GM19463 (cell line): ENCODE measurements at regions not wholly inside any gene's neighbourhood (a gene's known extent, or its start where the extent isn't known, plus 50 kb on each side); places are given as distances from the start of the nearest gene placed in this dataset.
"Not testable (repeated sequence)": the region's sequence is repeated elsewhere in the genome, so short reads cannot be mapped to it uniquely, and the experiment has no call there.

ENCODE experiments used
- ATAC-seq: cut with Tn5 transposase; IDR thresholded peaks from one replicate; pipeline ENCODE4 v1.9.1; 2021; ENCODE audit warnings: mild to moderate bottlenecking, moderate library complexity; ENCODE audit not compliant: unreplicated experiment

DNA sequence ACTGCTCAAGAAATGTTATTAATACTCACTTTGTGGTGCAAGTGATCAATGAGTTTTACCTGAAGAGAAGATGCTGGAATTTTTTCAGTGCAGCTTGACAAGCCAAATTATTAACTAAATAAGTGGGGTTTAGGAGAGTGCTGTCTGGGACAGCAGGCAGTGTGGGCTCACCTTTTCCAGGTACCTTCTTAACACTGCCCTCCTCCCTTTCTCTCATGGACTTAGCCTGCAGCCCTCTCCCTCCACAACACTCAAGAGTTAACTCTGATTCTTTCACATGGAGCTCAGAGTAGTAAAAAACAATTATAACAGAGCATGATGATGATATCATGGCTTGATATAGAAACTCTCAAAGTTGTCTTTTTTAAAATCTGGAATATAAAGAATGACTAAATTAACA lies 404.8 kb upstream of the SLC30A5 start:
- ATAC-seq = no peak

GRCh38 chr5:68691874-68692273 lies 401.9 kb upstream of the SLC30A5 start:
- not testable (repeated sequence) for ATAC-seq

GRCh38 chr5:68698025-68698940 lies 395.5 kb upstream of the SLC30A5 start:
- ATAC-seq = no peak

DNA sequence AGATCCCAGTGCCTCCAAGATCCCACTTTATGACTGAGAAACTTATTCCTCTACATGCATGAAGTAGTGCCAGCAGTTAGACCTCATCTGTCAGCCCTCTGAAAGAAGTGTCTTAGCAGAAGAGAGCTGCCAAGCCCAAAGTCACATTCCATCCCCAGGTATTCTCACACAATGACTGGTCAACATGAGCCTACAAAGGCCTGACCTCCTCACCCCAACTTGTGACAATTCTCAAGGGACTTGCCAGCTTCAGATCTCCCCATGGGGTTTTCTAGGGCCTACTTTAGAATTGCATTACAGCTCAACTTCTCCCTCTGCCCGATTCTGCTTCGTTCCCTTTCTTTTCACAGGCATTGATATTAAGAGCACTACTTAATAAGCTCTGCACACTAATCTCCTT lies 393.8 kb upstream of the SLC30A5 start:
- ATAC-seq = no peak

GRCh38 chr5:68707575-68707974 lies 386.2 kb upstream of the SLC30A5 start:
- ATAC-seq = no peak

DNA sequence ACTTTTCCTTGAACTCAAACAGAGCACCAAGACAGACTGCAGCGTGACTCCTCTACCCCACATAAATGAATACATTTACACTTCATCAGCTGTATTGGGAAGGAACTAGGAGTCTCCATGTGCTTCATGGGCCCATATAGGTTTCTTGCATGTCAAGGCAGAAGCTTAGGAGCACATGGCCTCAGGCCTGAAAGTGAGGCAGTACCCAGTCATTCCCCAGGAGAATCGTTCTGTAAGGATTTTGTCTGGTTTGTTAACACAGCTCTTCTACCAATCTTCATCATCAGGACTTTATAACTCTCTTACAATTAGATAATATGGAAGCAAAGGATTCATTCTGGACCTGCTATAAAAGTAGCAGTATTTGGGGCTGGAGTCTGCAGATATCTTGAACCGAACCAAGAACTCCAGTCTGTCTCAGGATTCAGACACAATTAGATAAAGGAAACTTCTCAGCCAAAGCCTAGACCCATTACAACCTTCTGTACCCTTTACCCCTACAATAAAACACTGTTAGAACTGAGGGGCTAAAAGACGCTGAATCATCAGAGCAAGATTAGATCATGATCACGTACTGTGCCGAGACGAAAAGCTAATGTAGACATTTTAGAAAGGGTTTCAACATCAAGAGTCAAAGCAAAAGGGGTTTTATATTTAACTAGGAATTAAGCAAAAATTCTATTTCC lies 385.5 kb upstream of the SLC30A5 start:
- ATAC-seq = no peak

- no peak for ATAC-seq
Observed at GRCh38 chr5:68708842-68709170, 385.0 kb upstream of the SLC30A5 start.

GRCh38 chr5:68709239-68709638 lies 384.6 kb upstream of the SLC30A5 start:
- ATAC-seq = no peak

- peak; percentile 46 for ATAC-seq
Observed at GRCh38 chr5:68710514-68710913, 383.3 kb upstream of the SLC30A5 start.

GRCh38 chr5:68711293-68712200 lies 382.3 kb upstream of the SLC30A5 start:
- ATAC-seq = peak; percentile 82

- no peak for ATAC-seq
Observed at GRCh38 chr5:68714810-68715209, 379.0 kb upstream of the SLC30A5 start.

DNA sequence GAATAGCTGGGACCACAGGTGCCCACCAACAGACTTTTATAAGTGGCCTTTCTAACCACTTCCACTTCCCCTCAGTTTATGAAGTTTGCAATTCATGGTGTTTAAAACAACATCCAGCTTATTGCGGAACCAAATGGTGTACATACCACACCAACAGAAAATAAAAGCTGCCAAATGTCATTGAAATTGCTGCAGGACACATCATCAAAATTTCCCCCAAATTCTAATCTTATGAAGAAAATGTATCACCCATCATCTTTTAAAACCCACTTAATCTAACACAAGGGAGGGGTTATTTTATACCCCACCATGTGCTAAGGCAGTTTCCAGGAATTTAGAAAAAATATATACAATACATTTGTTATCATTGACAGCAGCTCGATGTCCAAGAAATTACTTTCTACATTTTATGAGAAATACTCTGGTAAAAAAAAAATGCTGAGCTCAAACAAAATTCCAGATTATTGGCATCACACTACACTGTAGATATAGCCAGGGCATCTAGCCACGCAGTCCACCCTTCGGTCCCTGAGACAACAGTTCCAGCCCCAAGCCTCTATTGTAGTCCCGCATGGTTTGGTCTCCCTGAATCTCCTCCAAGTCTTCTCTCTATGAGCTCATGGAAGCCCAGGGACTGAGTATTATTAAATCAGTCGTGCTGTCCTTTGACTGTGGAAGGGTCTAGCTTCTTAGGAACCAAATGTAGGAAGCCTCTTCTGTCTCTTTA lies 372.8 kb upstream of the SLC30A5 start:
- no peak for ATAC-seq

GRCh38 chr5:68722357-68722756 lies 371.5 kb upstream of the SLC30A5 start:
- ATAC-seq = no peak

DNA sequence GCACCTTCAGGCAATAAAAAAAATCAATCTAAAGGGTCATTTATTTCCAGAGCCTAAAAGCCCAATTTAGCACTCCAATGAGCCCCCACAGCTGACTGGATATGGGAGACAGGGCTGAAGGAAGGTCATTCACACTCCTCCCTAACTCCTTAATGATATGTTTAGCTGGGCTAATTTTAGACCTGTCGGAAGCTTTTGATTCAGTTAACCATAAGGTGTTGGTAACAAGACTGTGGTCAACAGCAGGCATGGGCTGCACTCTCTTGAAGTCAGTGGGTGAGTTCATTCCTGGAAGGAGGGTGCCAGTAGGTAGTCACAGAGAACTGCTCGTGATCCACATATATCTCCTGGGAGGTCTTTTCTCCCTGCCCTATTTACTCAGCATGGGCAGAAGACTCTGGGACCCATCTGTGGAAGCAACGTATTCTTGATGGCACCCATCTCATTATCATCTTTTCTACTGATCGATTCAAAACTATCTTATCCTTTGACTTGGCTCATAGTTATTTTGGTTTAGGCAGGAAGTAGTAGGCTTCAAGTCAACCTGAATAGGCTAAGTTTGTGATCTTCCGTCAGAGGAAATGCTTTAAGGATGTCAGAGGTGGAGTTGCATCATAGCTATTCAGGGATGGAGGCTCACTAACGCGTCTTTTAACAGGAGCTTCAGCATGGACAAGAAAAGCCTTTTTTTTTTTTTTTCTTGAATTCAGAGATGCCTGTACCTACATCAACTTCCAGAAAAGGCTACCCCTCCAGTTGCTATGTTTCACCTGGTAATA lies 367.7 kb upstream of the SLC30A5 start:
- ATAC-seq = no peak

DNA sequence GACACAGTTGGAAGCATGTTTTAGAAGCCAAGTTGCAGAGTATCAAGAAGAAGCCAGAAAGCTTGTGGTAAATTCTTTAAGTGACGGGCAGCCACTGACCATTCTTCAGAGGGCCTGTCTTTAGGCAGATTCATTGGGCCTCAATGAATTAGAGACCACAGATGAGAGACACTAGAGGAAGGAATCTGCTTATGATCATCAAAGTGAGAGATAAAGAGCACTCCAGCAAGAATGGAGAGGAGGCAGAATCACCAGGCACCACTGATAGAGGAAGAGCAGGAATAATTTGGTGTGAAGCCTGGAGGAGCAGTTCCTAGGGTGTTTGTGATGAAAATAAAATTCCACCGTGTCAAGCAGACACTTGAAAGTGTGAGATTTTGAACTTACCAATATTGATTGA lies 365.9 kb upstream of the SLC30A5 start:
- no peak for ATAC-seq

GRCh38 chr5:68729678-68730077 lies 364.1 kb upstream of the SLC30A5 start:
- ATAC-seq = no peak

- ATAC-seq = no peak
Observed at GRCh38 chr5:68730220-68730978, 363.4 kb upstream of the SLC30A5 start.

DNA sequence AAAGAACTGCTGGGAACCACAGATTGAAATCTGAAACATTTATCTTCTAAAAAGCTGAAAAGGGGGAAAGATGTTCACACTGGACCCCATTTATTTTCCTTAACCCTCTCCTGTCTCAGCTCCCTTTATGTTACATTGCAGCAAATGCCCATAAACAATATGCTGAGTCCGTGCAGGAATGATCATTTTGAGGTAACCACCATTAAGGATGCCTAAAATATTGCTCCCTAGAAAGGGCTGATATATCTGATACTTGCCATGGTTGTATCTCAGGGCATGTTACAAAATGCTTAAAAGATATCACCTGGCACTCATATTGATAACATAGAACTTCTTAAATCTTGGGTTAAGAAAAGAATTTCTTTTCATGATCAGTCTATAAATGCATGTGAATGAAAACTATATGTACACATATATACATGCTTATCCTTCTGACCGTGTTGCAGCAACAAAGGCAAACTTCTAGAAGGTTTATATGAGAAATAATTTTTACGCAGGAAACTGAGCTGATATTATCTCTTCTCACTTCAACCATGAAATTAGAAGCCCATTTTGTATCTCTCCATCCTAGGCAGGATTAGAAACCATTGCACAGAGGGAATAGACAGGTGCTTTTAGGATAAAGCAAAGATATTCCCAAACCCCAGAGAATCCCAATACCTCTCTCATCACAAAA lies 362.7 kb upstream of the SLC30A5 start:
- no peak for ATAC-seq

- no peak for ATAC-seq
Observed at GRCh38 chr5:68732251-68732650, 361.6 kb upstream of the SLC30A5 start.
